Stomach (tissue), 8 donors: ENCODE measurements at regions not wholly inside any gene's neighbourhood (a gene's known extent, or its start where the extent isn't known, plus 50 kb on each side); places are given as distances from the start of the nearest gene placed in this dataset.

Experiments
- DNase-seq, 2 donors: peaks; one replicate each; pipeline versions ENCODE4 v3.0.0 to v3.0.0-alpha.2; 2013 to 2019
- H3K27ac ChIP-seq, 5 donors: fragments of 200-600 bp in 4 of 5; sonication (generic) in 4 of 5; one replicate each; pipeline ENCODE4 v1.5.1; 2013 to 2019; ENCODE audit warnings: mild to moderate bottlenecking in 1 of 5, moderate library complexity in 1 of 5
- H3K27me3 ChIP-seq, 3 donors: fragments of 200-600 bp; sonication (generic); one replicate each; pipeline ENCODE4 v1.5.1; 2017 to 2019; ENCODE audit warnings: mixed run types in 1 of 3
- H3K36me3 ChIP-seq, 4 donors: fragments of 200-600 bp; sonication (generic); 1 replicate in 3 of 4; 2 replicates in 1 of 4; pipeline ENCODE4 v1.5.1; 2016 to 2019
- H3K4me1 ChIP-seq, 4 donors: fragments of 200-600 bp; sonication (generic); one replicate each; pipeline ENCODE4 v1.5.1; 2016 to 2019
- H3K4me3 ChIP-seq, 4 donors: fragments of 200-600 bp; sonication (generic) in 3 of 4; one replicate each; pipeline ENCODE4 v1.5.1; 2016 to 2019; ENCODE audit warnings: mild to moderate bottlenecking in 1 of 4
- H3K9me3 ChIP-seq, 4 donors: fragments of 200-600 bp; sonication (generic); one replicate each; pipeline ENCODE4 v1.5.1; 2016 to 2019
- CTCF ChIP-seq, 7 experiments: fragments of 450-650 bp in 4 of 7; fragments of 200-600 bp in 3 of 7; sonication (generic) in 3 of 7; IDR thresholded peaks; one replicate each; pipeline ENCODE4 v1.5.1; 2016 to 2019; ENCODE audit warnings: antibody characterized with exemption in 7 of 7, control low read depth in 2 of 7, mild to moderate bottlenecking in 1 of 7
- EP300 ChIP-seq: sonication (generic); formaldehyde crosslinking; IDR thresholded peaks from one replicate; pipeline ENCODE4 v1.6.1; 2017; ENCODE audit warnings: antibody characterized with exemption
- POLR2A ChIP-seq, 4 donors: fragments of 450-650 bp; IDR thresholded peaks; one replicate each; pipeline ENCODE4 v1.6.1; 2016; ENCODE audit warnings: antibody characterized with exemption in 4 of 4, control low read depth in 2 of 4, mild to moderate bottlenecking in 1 of 4, moderate library complexity in 1 of 4
- POLR2AphosphoS5 ChIP-seq, 3 donors: sonication (generic); formaldehyde crosslinking; IDR thresholded peaks; one replicate each; pipeline ENCODE4 v1.6.1; 2016; ENCODE audit warnings: antibody characterized with exemption in 3 of 3
- WGBS, 5 donors: extraction: QIAGEN DNeasy Blood & Tissue Kit in 3 of 5; methylation state at CpG; one replicate each; pipeline versions ENCODE4 v1.1.5 to v1.1.7; 2013 to 2018; 5-methylcytosine and 5-hydroxymethylcytosine counted together
- intact Hi-C: fragments of 100-400 bp; cut with DNase I; formaldehyde crosslinking; loops from one replicate; pipeline ENCODE4 v1.15.1; 2023; ENCODE audit warnings: low total_unique reads
- donor health status: healthy with polysubstance abuse.
- donor health status: Bipolar disorder and iron deficiency.
- donor health status: healthy.

DNA sequence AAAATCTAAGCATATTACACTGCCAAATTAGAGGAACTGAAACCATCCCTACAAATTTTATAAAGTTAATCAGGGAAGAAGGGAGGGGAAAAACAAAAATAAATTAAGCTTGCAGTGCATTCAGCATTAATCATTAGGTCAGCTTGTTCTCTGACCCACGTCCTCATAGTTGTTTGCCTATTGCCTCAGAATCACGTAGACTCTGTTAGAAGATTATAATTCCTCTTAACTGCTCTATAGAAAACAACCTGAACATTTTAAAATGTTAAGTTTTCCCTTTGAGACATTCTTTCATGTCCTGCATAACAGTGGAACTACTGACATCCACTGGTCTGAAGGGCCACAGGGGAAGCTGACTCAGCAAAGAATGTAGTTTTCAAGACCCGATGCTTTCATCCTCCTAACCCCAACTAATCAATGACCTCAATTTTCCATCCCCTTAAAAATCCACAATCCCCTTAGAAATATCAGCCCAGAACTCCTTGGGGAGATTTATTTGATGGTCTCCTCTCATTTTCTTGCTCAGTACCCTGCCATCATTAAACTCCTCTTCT lies 112.4 kb downstream of the FBXO4 start:
- no peak for TF ChIP-seq EP300
- H3K4me3 ChIP-seq, result no peak overlapping the region
- peaks cover 0 to 14% (median 0%) of the 10 kb centered on the region in 4 donors for H3K4me1 ChIP-seq
- no peaks in the 10 kb centered on the region for H3K36me3 ChIP-seq
- DNase-seq, result no peak
- 27 to 37% (median 34%) methylated on average over 3 of the region's 3 CpGs for WGBS, 5 donors
- H3K27me3 ChIP-seq, result no peaks in the 10 kb centered on the region
- H3K9me3 ChIP-seq, result no peaks in the 10 kb centered on the region
- intact Hi-C loops, result no loop called here
- no peak overlapping the region for H3K27ac ChIP-seq

DNA sequence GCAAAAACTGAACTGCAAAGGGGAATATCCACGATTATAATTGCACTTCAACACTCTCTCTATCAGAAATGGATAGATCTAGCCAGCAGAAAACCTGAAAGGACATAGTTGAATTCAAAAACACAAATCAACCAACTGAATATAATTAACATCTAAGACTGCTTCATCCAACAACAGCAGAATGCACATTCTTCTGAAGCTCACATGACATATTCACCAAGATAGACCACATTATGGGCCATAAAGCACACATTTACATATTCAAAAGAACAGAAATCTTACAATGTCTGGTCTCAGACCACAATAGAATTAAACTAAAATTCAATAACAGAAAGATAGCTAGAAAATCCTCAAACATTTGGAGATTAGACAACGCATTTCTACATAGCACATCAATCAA lies 118.3 kb downstream of the FBXO4 start:
- Histone ChIP-seq H3K9me3 (peaks cover 0 to 5% (median 0%) of the 10 kb centered on the region in 4 donors), H3K36me3 (no peaks in the 10 kb centered on the region), H3K4me1 (no peaks in the 10 kb centered on the region), H3K4me3 (no peak overlapping the region), H3K27ac (no peak overlapping the region), H3K27me3 (no peaks in the 10 kb centered on the region)
- WGBS, 5 donors, result 79 to 87% (median 82%) methylated on average over 2 of the region's 2 CpGs
- intact Hi-C loops, result no loop called here
- TF ChIP-seq EP300, result no peak
- TF ChIP-seq POLR2A (IDR thresholded peaks at IDR 0.05), result no peak
- TF ChIP-seq POLR2AphosphoS5 (IDR thresholded peaks at IDR 0.05), result no peak
- DNase-seq, result no peak

DNA sequence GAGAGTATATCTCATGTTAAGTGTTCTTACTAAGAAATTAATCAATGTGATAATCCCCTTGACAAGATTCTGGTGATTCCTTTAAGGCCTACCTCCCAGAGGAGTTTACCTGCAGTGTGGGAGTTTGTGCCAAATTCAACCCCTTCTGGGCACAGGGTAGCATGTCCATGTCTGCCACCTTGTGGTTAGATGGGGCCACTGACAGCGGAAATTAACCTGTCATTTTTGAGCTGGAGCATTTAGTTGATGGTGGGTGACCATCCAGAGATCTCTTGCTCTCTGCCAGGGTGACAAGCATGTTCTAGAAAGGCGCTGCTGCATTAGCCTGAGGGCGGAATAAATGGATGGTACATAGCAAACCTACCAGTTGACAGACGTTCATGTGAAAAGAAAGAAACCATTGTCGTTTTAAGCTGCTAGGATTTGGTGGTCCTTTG lies 132.2 kb downstream of the FBXO4 start:
- H3K4me3 ChIP-seq, result no peak overlapping the region
- no peaks in the 10 kb centered on the region for H3K27me3 ChIP-seq
- intact Hi-C loops, result loop anchor here (5.0 kb wide), 1 partner anchor 200 kb away; no protein-coding TSS in a partner anchor
- 19 to 37% (median 21%) methylated on average over 5 of the region's 5 CpGs for WGBS, 5 donors
- no peaks in the 10 kb centered on the region for H3K36me3 ChIP-seq
- peak; percentile 57 to 63 for DNase-seq
- H3K9me3 ChIP-seq, result no peaks in the 10 kb centered on the region
- H3K4me1 ChIP-seq, result no peaks in the 10 kb centered on the region
- TF ChIP-seq EP300 (no peak), POLR2AphosphoS5 (IDR thresholded peaks at IDR 0.05) (no peak), CTCF (IDR thresholded peaks at IDR 0.05) (peak in 5 of 7 experiments; percentile 22 to 63 (median 55)), POLR2A (IDR thresholded peaks at IDR 0.05) (no peak)
- no peak overlapping the region for H3K27ac ChIP-seq

DNA sequence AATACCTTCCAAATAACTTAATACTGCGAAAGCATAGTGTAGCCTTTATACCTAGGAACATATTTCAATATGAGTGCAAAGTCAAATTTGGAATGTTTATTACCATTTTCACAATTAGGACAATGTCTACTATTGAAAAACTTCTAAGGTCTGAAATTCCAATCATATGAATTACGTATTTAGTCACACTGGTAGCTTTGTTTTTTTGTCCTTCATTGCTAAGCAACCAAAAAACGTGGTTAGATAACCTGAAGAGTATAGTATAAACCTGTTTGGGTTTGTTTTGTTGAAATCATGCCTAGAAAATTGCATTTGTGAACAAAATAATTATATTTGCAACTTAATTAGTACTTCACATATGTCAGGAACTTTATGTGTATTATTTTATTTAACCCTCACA lies 134.2 kb downstream of the FBXO4 start:
- no peaks in the 10 kb centered on the region for H3K9me3 ChIP-seq
- no peaks in the 10 kb centered on the region for H3K36me3 ChIP-seq
- H3K27ac ChIP-seq, result no peak overlapping the region
- no peaks in the 10 kb centered on the region for H3K27me3 ChIP-seq
- WGBS, 5 donors, result 41 to 50% (median 49%) methylated on average over 3 of the region's 3 CpGs
- no peaks in the 10 kb centered on the region for H3K4me1 ChIP-seq
- DNase-seq, result no peak
- intact Hi-C loops, result loop anchor here (5.0 kb wide), 1 partner anchor 202 kb away; no protein-coding TSS in a partner anchor
- no peak for TF ChIP-seq POLR2A (IDR thresholded peaks at IDR 0.05)
- TF ChIP-seq EP300, result no peak
- no peak for TF ChIP-seq CTCF (IDR thresholded peaks at IDR 0.05)
- no peak for TF ChIP-seq POLR2AphosphoS5 (IDR thresholded peaks at IDR 0.05)
- H3K4me3 ChIP-seq, result no peak overlapping the region

DNA sequence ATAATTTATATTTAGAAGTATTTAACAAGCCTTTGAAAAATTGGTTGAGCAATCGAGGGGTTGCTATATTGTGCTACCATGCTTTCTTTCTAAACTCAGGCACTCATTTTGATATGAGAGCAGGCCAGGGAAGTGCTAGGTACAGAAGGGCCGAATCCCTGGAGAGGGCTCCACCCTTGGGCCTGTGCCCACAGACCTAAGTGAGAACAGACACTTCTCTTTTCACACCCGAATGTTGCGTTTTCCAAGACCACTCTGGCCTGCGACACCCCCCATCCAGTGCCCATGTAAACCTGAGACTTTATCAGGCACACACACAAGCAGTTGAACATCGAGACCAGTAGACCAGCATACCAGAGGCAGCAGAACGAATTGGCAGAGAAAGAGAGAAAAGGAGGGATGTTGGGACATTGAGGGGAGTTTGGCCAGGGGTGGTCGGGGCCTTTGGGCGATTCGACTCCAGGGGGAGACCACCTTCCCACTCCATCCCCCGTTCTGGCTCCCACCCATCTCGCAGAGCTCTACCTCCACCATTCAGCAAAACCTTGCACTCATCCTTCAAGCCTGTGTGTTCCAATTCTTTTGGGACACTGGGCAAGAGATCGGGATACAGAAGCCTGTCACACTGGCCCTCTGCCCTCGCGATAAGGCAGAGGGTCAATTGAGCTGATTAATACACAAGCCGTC lies 134.8 kb downstream of the FBXO4 start:
- no peak for DNase-seq
- no peak overlapping the region for H3K4me3 ChIP-seq
- no peaks in the 10 kb centered on the region for H3K9me3 ChIP-seq
- H3K36me3 ChIP-seq, result no peaks in the 10 kb centered on the region
- no peak overlapping the region for H3K27ac ChIP-seq
- no peaks in the 10 kb centered on the region for H3K27me3 ChIP-seq
- 80 to 90% (median 83%) methylated on average over 16 of the region's 16 CpGs for WGBS, 5 donors
- intact Hi-C loops, result loop anchor here (5.0 kb wide), 1 partner anchor 203 kb away; no protein-coding TSS in a partner anchor
- TF ChIP-seq POLR2A (IDR thresholded peaks at IDR 0.05) (no peak), EP300 (no peak), CTCF (IDR thresholded peaks at IDR 0.05) (no peak), POLR2AphosphoS5 (IDR thresholded peaks at IDR 0.05) (no peak)
- H3K4me1 ChIP-seq, result no peaks in the 10 kb centered on the region
